ENCODE measurements at regions not wholly inside any gene's neighbourhood (a gene's known extent, or its start where the extent isn't known, plus 50 kb on each side); places are given as distances from the start of the nearest gene placed in this dataset.

DNA sequence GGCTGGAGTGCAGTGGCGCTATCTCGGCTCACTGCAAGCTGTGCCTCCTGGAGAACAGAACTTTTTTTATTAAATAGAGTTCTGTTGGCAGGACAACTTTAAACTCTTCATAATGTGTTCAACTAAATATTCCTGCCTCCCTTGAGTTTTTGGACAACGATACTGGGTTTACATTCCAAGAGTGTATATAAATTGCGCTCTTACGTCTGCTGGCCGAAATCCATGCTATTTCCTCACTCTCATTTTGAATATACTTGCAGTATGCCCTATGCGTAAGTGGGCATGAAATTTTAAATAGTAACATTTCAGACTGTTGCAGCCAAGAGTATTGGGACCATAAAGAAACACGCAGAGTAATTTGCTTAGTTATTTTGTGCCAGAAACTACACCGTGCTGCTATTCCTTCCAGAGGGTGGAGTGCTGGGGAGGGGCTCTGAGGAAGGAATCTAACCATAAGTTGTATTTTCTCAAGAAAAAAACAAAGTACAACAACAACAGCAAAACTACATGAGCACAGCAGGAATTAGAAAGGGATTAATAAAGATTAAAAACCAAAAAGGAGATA is 480.0 kb downstream of the NLGN4X start:
- DNase-seq (no peak), ATAC-seq (no peak)
- Histone ChIP-seq H3K27ac (ENCODE audit: low read length) (no peak overlapping the region), H3K79me2 (ENCODE audit: low read length) (no peaks in the 10 kb centered on the region), H3K4me1 (ENCODE audit: insufficient read depth, low read length) (no peaks in the 10 kb centered on the region), H3K27me3 (ENCODE audit: low read length) (no peaks in the 10 kb centered on the region), H3K9me2 (replicated peaks; ENCODE audit: low read length) (no peaks in the 10 kb centered on the region), H3K4me2 (ENCODE audit: low read length) (no peak overlapping the region), H3K36me3 (ENCODE audit: low read depth, low read length) (no peaks in the 10 kb centered on the region), H2AFZ (ENCODE audit: low read length) (no peak overlapping the region), H4K20me1 (ENCODE audit: low read length) (no peaks in the 10 kb centered on the region), H3F3A (ENCODE audit: low read length, unreplicated experiment) (no peaks in the 10 kb centered on the region), H3K4me3 (ENCODE audit: low read length) (no peak overlapping the region), H3K9me3 (ENCODE audit: low read length) (no peaks in the 10 kb centered on the region), H3K9ac (ENCODE audit: low read length) (no peak overlapping the region)
- no peak for TF ChIP-seq CTCF (conservative IDR thresholded peaks at IDR 0.05; ENCODE audit: low read depth, low read length)
- no peak for TF ChIP-seq EZH2 (IDR thresholded peaks at IDR 0.05; ENCODE audit: low read length, unreplicated experiment)
- no peak for TF ChIP-seq EZH2phosphoT487 (IDR thresholded peaks at IDR 0.05; ENCODE audit: borderline replicate concordance, low read length)
- intact Hi-C loops (cut with micrococcal nuclease): no loop called here
- ChIA-PET CTCF (no interaction called here), POLR2A (ENCODE audit: unreplicated experiment) (no interaction called here)
- BruUV-seq (replicated peaks): no TSS peak

GRCh38 chrX:5746231-5746630 is 482.4 kb downstream of the NLGN4X start:
- intact Hi-C loops (cut with micrococcal nuclease): no loop called here
- CTCF ChIA-PET: no interaction called here
- ATAC-seq: no peak

More at GRCh38 chrX:5746231-5746630, 482.4 kb downstream of the NLGN4X start:
- POLR2A ChIA-PET (ENCODE audit: unreplicated experiment): no interaction called here
- Histone ChIP-seq H3K9me2 (replicated peaks; ENCODE audit: low read length) (no peaks in the 10 kb centered on the region), H3K27me3 (ENCODE audit: low read length) (no peaks in the 10 kb centered on the region), H3K9ac (ENCODE audit: low read length) (no peak overlapping the region), H3K4me1 (ENCODE audit: insufficient read depth, low read length) (no peaks in the 10 kb centered on the region), H3K4me3 (ENCODE audit: low read length) (no peak overlapping the region), H3K79me2 (ENCODE audit: low read length) (no peaks in the 10 kb centered on the region), H3K36me3 (ENCODE audit: low read depth, low read length) (no peaks in the 10 kb centered on the region), H3K27ac (ENCODE audit: low read length) (no peak overlapping the region), H3K9me3 (ENCODE audit: low read length) (no peaks in the 10 kb centered on the region), H3K4me2 (ENCODE audit: low read length) (no peak overlapping the region), H4K20me1 (ENCODE audit: low read length) (no peaks in the 10 kb centered on the region), H2AFZ (ENCODE audit: low read length) (no peak overlapping the region), H3F3A (ENCODE audit: low read length, unreplicated experiment) (no peaks in the 10 kb centered on the region)
- TF ChIP-seq CTCF (conservative IDR thresholded peaks at IDR 0.05; ENCODE audit: low read depth, low read length) (no peak), EZH2 (IDR thresholded peaks at IDR 0.05; ENCODE audit: low read length, unreplicated experiment) (no peak), EZH2phosphoT487 (IDR thresholded peaks at IDR 0.05; ENCODE audit: borderline replicate concordance, low read length) (no peak)
- BruUV-seq (replicated peaks): no TSS peak
- no peak for DNase-seq
